Peyer's patch (tissue), 4 donors: ENCODE measurements at regions not wholly inside any gene's neighbourhood (a gene's known extent, or its start where the extent isn't known, plus 50 kb on each side); places are given as distances from the start of the nearest gene placed in this dataset.
"Not testable (repeated sequence)": the region's sequence is repeated elsewhere in the genome, so short reads cannot be mapped to it uniquely, and the experiment has no call there.

Experiments used
- DNase-seq, 3 donors: peaks; one replicate each; pipeline ENCODE4 v3.0.0-alpha.2; 2017 to 2019
- H3K27ac ChIP-seq, 4 donors: fragments of 200-600 bp; sonication (generic); one replicate each; pipeline ENCODE4 v1.5.1; 2016 to 2019
- H3K27me3 ChIP-seq, 2 donors: fragments of 200-600 bp; sonication (generic); one replicate each; pipeline ENCODE4 v1.5.1; 2019
- H3K36me3 ChIP-seq, 3 donors: fragments of 200-600 bp; sonication (generic); one replicate each; pipeline ENCODE4 v1.5.1; 2016 to 2019
- H3K4me1 ChIP-seq, 4 donors: fragments of 200-600 bp; sonication (generic); one replicate each; pipeline ENCODE4 v1.5.1; 2016 to 2019
- H3K4me3 ChIP-seq, 4 donors: fragments of 200-600 bp; sonication (generic); 1 replicate in 3 of 4; 2 replicates in 1 of 4; pipeline ENCODE4 v1.5.1; 2016 to 2019; ENCODE audit warnings: mild to moderate bottlenecking in 1 of 4
- H3K9me3 ChIP-seq, 4 donors: fragments of 200-600 bp; sonication (generic); one replicate each; pipeline ENCODE4 v1.5.1; 2016 to 2019; ENCODE audit warnings: mild to moderate bottlenecking in 1 of 4
- POLR2A ChIP-seq, 2 donors: fragments of 450-650 bp; IDR thresholded peaks; one replicate each; pipeline ENCODE4 v1.5.1; 2017; ENCODE audit warnings: antibody characterized with exemption in 2 of 2, mild to moderate bottlenecking in 2 of 2, moderate library complexity in 2 of 2
- TF ChIP-seq, protein P1 (sequence below), 6 experiments: fragments of 450-650 bp in 4 of 6; fragments of 200-600 bp in 2 of 6; sonication (generic) in 1 of 6; IDR thresholded peaks; one replicate each; pipeline ENCODE4 v1.5.1; 2017 to 2019; ENCODE audit warnings: antibody characterized with exemption in 6 of 6, mild to moderate bottlenecking in 3 of 6, moderate library complexity in 1 of 6

DNA sequence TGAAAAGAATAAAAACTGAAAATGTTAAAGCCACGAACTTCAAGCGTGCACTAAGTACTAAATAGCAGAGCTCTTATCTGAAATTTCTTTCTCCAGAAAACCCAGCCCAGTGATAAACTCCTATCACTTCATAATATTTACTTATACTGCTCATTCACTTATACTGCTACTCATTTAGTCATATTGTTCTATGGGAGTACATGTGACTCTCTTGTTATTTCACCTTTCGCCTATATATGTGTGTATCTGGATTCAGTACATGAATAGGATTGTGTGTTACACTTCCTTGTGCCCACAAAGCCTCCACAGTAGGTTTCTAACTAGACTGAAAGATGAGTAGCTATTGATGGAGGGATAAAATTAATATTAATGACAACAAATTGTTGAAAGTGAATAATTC, 526.8 kb upstream of the GRAMD2B start:
- DNase-seq, result no peak
- Histone ChIP-seq H3K27me3 (no peaks in the 10 kb centered on the region), H3K4me1 (no peaks in the 10 kb centered on the region), H3K4me3 (no peak overlapping the region), H3K27ac (peak overlapping the region in 1 of 4 donors; percentile 65), H3K36me3 (no peaks in the 10 kb centered on the region), H3K9me3 (no peaks in the 10 kb centered on the region)
- no peak for TF ChIP-seq POLR2A (IDR thresholded peaks at IDR 0.05)
- TF ChIP-seq, protein P1, sequence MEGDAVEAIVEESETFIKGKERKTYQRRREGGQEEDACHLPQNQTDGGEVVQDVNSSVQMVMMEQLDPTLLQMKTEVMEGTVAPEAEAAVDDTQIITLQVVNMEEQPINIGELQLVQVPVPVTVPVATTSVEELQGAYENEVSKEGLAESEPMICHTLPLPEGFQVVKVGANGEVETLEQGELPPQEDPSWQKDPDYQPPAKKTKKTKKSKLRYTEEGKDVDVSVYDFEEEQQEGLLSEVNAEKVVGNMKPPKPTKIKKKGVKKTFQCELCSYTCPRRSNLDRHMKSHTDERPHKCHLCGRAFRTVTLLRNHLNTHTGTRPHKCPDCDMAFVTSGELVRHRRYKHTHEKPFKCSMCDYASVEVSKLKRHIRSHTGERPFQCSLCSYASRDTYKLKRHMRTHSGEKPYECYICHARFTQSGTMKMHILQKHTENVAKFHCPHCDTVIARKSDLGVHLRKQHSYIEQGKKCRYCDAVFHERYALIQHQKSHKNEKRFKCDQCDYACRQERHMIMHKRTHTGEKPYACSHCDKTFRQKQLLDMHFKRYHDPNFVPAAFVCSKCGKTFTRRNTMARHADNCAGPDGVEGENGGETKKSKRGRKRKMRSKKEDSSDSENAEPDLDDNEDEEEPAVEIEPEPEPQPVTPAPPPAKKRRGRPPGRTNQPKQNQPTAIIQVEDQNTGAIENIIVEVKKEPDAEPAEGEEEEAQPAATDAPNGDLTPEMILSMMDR (IDR thresholded peaks at IDR 0.05), result no peak

DNA sequence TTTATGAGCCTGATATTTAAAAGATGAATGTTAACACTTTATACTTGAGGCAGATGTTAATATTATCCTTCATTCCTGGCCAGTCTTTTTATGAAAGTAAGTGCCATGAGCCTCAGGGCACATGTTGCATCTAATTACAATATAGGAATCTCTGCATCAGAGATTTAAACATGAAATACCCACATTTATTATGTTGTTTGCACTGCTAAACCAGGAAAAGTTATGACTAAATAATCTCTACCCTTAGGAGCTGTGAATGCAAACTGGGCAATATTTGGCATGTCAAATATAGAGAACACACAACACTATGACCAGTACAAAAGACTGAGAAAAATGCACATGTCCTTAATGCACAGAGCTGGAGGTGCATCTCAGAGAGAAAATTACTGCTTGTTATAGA, 526.1 kb upstream of the GRAMD2B start:
- Histone ChIP-seq H3K4me1 (no peaks in the 10 kb centered on the region), H3K27ac (peak overlapping the region in 1 of 4 donors; percentile 65), H3K9me3 (no peaks in the 10 kb centered on the region), H3K4me3 (no peak overlapping the region), H3K27me3 (no peaks in the 10 kb centered on the region), H3K36me3 (no peaks in the 10 kb centered on the region)
- DNase-seq, result no peak
- TF ChIP-seq POLR2A (IDR thresholded peaks at IDR 0.05), result no peak
- TF ChIP-seq, protein P1 (IDR thresholded peaks at IDR 0.05), result no peak

DNA sequence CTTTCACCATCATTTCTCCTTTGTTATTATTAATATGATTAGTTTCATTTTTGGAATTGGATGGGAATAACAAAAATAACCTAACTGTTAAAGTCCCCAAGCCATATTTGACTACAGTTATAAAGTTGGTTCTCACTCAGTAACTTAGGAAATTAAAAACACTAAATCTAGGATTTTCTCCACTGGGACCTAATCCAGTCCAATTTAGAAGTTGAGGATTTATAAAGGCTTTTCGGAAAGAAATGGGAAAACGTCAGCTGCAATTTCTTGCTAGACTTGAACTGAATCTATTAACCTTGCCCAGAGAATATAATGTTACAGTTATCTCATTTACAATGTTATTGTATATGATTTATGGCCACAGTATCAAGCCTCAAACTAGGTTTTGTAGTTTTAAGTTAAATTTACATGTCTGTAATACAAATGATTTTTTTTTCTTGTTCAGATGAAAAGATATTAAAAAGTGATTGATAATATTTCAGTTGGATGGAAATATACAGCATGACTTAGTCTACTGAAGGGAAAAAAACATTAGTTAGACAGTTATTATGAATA, 524.3 kb upstream of the GRAMD2B start:
- Histone ChIP-seq H3K36me3 (no peaks in the 10 kb centered on the region), H3K9me3 (no peaks in the 10 kb centered on the region), H3K4me1 (no peaks in the 10 kb centered on the region), H3K27me3 (no peaks in the 10 kb centered on the region), H3K4me3 (no peak overlapping the region), H3K27ac (no peak overlapping the region)
- DNase-seq, result no peak
- TF ChIP-seq, protein P1 (IDR thresholded peaks at IDR 0.05), result no peak
- TF ChIP-seq POLR2A (IDR thresholded peaks at IDR 0.05), result no peak

DNA sequence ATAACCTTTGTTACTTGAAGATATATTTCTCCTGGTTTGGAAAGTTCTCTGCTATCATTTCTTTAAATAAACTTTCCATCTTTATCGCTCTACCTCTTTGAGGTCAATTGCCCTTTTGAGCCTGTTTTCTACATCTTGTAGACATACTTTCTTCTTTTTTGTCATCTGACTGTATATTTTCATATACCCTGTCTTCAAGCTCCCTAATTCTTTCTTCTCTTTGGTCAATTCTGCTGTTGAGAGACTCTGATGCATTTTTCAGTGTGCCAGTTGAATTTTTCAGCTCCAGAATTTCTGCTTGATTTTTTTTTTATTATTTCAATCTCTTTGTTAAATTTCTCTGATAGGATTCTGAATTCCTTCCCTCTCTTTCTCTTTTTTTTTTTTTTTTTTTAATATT, 511.2 kb upstream of the GRAMD2B start:
- no peaks in the 10 kb centered on the region for H3K27me3 ChIP-seq
- H3K36me3 ChIP-seq, result no peaks in the 10 kb centered on the region
- no peak overlapping the region for H3K4me3 ChIP-seq
- no peak for TF ChIP-seq POLR2A (IDR thresholded peaks at IDR 0.05)
- TF ChIP-seq, protein P1 (IDR thresholded peaks at IDR 0.05), result no peak
- H3K27ac ChIP-seq, result no peak overlapping the region
- H3K9me3 ChIP-seq, result no peaks in the 10 kb centered on the region
- no peaks in the 10 kb centered on the region for H3K4me1 ChIP-seq
- DNase-seq, result no peak

DNA sequence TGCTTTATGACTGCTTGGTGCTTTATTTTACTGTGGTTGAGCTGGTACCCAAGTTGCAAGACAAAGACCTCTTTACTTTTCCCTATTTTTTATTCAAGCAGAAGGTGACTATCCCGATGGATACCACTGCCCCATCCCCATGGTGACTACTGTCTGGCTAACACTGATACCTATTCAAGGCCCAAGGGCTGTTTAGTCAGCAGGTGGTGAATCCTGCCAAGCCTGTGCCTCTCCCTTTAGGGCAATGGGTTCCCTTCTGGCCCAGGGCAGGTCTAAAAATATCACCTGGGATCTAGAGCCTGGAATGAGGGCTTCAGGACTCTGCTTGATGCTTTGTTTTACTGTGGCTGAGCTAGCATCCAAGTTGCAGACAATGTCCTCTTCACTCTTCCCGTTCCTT, 510.0 kb upstream of the GRAMD2B start:
- TF ChIP-seq, protein P1 (IDR thresholded peaks at IDR 0.05), result no peak
- TF ChIP-seq POLR2A (IDR thresholded peaks at IDR 0.05), result no peak
- Histone ChIP-seq H3K4me3 (no peak overlapping the region), H3K36me3 (no peaks in the 10 kb centered on the region), H3K4me1 (no peaks in the 10 kb centered on the region), H3K9me3 (no peaks in the 10 kb centered on the region), H3K27ac (no peak overlapping the region), H3K27me3 (no peaks in the 10 kb centered on the region)
- DNase-seq, result no peak

DNA sequence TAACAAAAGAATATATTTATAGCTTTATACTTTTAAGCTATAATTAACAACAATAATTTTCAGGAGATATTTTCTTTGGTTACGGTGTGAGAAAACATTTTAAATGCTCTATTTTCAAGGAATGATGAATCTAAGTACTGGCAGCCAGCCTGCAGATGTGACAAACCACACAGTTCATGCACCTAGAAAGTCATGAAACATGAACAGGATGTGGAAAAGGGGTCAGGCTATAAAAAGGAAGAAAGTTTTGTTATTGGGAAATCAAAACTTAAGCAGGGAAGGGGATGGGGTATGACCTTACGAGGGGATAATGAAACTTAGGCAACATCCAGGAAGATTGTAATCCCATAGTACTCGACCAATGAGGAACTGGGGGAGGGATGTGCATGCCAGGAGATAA, 508.7 kb upstream of the GRAMD2B start:
- Histone ChIP-seq H3K27me3 (no peaks in the 10 kb centered on the region), H3K4me3 (no peak overlapping the region), H3K4me1 (no peaks in the 10 kb centered on the region), H3K9me3 (no peaks in the 10 kb centered on the region), H3K27ac (no peak overlapping the region), H3K36me3 (no peaks in the 10 kb centered on the region)
- no peak for DNase-seq
- TF ChIP-seq, protein P1 (IDR thresholded peaks at IDR 0.05), result no peak
- no peak for TF ChIP-seq POLR2A (IDR thresholded peaks at IDR 0.05)

DNA sequence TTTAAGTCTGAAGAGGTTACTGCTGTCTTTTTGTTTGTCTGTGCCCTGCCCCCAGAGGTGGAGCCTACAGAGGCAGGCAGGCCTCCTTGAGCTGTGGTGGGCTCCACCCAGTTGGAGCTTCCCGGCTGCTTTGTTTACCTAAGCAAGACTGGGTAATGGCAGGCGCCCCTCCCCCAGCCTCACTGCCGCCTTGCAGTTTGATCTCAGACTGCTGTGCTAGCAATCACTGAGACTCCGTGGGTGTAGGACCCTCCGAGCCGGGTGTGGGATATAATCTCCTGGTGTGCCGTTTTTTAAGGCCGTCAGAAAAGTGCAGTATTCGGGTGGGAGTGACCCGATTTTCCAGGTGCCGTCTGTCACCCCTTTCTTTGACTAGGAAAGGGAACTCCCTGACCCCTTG, 499.3 kb upstream of the GRAMD2B start:
- not testable (repeated sequence) for H3K4me1 ChIP-seq, H3K36me3 ChIP-seq, H3K27me3 ChIP-seq, H3K27ac ChIP-seq, DNase-seq, H3K4me3 ChIP-seq, H3K9me3 ChIP-seq
